Upper lobe of left lung (tissue), 4 donors: ENCODE measurements at regions not wholly inside any gene's neighbourhood (a gene's known extent, or its start where the extent isn't known, plus 50 kb on each side); places are given as distances from the start of the nearest gene placed in this dataset.

Source experiments
- EP300 ChIP-seq, 4 donors: sonication (generic); formaldehyde crosslinking; IDR thresholded peaks; one replicate each; pipeline ENCODE4 v1.5.1; 2017; ENCODE audit warnings: antibody characterized with exemption in 4 of 4, control low read depth in 2 of 4
- POLR2A ChIP-seq, 4 donors: fragments of 450-650 bp; IDR thresholded peaks; one replicate each; pipeline ENCODE4 v1.5.1; 2016 to 2017; ENCODE audit warnings: antibody characterized with exemption in 4 of 4, mild to moderate bottlenecking in 2 of 4
- POLR2AphosphoS5 ChIP-seq, 2 donors: sonication (generic); formaldehyde crosslinking; IDR thresholded peaks; one replicate each; pipeline ENCODE4 v1.5.1; 2017; ENCODE audit warnings: antibody characterized with exemption in 2 of 2
- TF ChIP-seq, protein P1 (sequence below), 6 experiments: fragments of 450-650 bp in 4 of 6; fragments of 200-600 bp in 2 of 6; sonication (generic) in 2 of 6; IDR thresholded peaks; one replicate each; pipeline ENCODE4 v1.5.1; 2016 to 2019; ENCODE audit warnings: antibody characterized with exemption in 6 of 6

DNA sequence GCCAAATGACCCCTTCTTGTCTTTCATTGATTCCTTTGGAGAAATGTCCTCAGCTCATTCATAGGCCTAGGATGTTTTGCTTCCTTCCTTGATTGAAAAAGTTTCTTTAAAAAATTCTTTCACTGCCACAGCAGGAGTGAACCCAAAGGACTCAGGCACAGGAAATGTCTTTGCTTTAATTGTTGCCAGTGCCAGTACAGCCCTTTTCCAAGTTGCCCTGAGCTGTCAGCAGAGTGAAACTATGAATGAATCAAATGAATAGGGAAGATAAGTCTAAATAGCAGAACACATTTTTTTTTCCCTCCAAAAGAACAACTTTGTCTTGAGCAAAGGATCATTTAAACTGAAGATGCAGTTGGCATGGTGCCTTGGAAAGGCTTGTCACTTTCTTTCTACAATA, 63.8 kb upstream of the SLC4A4 start:
- TF ChIP-seq, protein P1, sequence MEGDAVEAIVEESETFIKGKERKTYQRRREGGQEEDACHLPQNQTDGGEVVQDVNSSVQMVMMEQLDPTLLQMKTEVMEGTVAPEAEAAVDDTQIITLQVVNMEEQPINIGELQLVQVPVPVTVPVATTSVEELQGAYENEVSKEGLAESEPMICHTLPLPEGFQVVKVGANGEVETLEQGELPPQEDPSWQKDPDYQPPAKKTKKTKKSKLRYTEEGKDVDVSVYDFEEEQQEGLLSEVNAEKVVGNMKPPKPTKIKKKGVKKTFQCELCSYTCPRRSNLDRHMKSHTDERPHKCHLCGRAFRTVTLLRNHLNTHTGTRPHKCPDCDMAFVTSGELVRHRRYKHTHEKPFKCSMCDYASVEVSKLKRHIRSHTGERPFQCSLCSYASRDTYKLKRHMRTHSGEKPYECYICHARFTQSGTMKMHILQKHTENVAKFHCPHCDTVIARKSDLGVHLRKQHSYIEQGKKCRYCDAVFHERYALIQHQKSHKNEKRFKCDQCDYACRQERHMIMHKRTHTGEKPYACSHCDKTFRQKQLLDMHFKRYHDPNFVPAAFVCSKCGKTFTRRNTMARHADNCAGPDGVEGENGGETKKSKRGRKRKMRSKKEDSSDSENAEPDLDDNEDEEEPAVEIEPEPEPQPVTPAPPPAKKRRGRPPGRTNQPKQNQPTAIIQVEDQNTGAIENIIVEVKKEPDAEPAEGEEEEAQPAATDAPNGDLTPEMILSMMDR (IDR thresholded peaks at IDR 0.05), result no peak
- TF ChIP-seq POLR2A (IDR thresholded peaks at IDR 0.05) (no peak), EP300 (IDR thresholded peaks at IDR 0.05) (no peak), POLR2AphosphoS5 (IDR thresholded peaks at IDR 0.05) (no peak)
